PC-3 (cell line): ENCODE measurements at regions not wholly inside any gene's neighbourhood (a gene's known extent, or its start where the extent isn't known, plus 50 kb on each side); places are given as distances from the start of the nearest gene placed in this dataset.

Experiments
- EZH2 ChIP-seq: fragments of 300-600 bp; sonication (generic); IDR thresholded peaks from one replicate; pipeline ENCODE4 v1.6.1; 2017; ENCODE audit warnings: antibody characterized with exemption, mild to moderate bottlenecking, low read length; ENCODE audit not compliant: unreplicated experiment
- TF ChIP-seq, protein P1 (sequence below): fragments of 300-600 bp; sonication (generic); conservative IDR thresholded peaks from 2 replicates; pipeline ENCODE4 v1.5.1; 2017; ENCODE audit warnings: antibody characterized with exemption, low read depth, mild to moderate bottlenecking, low read length

DNA sequence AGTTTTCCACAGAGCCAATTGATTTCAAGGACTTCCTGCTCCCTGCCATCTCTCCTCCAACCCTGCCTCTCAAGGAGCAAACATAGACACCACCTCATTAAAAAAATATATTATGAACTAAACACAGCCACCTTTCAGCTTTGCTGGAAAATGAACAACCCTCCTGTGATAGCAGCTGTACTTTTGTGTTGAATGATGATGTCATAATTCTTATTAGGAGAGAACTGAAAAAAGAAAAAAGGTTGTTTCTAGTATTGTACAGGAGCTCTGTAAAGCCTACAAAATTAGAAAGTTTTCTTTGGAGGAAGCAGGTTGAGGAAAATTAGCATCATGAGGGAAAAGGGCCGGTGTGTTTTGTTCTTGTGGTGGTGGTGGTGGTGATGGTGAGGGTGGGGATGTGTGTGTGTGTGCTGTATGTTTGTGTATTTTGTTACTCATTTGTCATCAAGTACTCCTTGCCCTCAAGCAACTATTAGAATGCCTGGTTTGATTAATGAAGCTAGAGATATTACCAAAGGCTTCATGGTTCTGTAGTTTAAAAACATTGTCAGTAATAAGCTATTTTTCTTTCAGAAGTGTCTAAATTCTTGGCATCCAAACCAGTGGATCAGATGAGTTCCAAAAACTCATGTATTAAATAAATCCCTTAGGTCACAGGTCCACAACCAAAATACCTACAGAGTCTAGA lies 405.9 kb downstream of the TLE4 start:
- TF ChIP-seq, protein P1, sequence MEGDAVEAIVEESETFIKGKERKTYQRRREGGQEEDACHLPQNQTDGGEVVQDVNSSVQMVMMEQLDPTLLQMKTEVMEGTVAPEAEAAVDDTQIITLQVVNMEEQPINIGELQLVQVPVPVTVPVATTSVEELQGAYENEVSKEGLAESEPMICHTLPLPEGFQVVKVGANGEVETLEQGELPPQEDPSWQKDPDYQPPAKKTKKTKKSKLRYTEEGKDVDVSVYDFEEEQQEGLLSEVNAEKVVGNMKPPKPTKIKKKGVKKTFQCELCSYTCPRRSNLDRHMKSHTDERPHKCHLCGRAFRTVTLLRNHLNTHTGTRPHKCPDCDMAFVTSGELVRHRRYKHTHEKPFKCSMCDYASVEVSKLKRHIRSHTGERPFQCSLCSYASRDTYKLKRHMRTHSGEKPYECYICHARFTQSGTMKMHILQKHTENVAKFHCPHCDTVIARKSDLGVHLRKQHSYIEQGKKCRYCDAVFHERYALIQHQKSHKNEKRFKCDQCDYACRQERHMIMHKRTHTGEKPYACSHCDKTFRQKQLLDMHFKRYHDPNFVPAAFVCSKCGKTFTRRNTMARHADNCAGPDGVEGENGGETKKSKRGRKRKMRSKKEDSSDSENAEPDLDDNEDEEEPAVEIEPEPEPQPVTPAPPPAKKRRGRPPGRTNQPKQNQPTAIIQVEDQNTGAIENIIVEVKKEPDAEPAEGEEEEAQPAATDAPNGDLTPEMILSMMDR: no peak
- TF ChIP-seq EZH2: no peak
